Inferior parietal cortex (tissue), 1 donor: ENCODE measurements at regions not wholly inside any gene's neighbourhood (a gene's known extent, or its start where the extent isn't known, plus 50 kb on each side); places are given as distances from the start of the nearest gene placed in this dataset.

Experiments
- DNase-seq: peaks from one replicate; pipeline ENCODE4 v3.0.0-alpha.2; 2016; ENCODE audit errors: extremely low spot score

DNA sequence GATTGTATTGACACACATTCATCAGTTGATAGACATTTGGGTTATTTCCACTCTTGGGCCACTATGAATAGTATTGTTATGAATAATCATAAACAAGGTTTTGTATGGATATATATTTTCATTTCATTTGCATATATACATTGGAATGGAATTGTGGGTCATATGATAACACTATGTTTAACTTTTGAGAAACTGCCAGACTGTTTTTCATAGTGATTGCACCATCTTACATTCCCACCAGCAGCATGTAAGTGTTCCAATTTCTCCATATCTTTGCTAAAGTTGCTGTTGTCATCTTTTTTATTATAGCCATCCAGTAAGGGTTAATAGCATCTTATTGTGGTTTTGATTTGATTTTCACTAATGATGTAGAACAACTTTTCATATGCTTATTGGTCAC, 198.5 kb upstream of the PPFIA2 start:
- DNase-seq = no peak

DNA sequence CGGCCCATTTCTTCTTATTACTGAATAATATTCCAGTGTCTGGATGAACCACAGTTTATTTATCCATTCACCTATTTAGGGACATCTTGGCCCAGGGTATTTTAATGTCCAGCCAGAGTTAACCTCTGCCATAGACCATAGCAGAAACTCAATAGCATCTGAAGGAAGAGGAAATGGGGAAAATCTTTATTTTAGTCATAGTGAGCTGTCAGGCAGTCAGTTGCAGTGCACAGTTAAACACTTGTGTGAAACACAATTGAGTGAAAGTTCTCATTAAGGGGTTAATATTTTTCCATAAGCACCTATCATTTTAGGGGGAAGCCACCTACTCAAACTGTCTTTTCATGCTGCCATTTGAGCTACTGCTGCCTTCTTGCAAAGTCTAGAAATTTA, 197.3 kb upstream of the PPFIA2 start:
- DNase-seq = no peak

- peak; percentile 22 for DNase-seq
These were observed 194.4 kb upstream of the PPFIA2 start for GRCh38 chr12:81953541-81953940.

DNA sequence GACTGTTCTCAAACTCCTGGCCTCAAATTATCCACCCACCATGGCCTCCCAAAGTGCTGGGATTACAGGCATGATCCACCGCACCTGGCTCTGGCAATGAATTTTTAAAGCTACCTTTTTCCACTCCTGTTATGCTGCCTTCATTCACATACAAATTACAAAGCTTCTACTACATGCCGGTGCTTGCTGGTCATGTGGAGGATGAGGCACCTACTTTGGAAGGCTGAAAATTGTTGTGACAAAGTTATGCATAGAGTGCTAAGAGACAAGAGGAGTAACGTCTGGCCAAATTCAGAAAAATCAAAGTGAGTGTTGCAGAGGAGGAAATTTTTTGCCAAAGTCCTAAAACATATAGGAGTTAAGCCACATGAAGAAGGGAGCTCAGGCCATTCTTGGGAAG, 191.7 kb upstream of the PPFIA2 start:
- no peak for DNase-seq

DNA sequence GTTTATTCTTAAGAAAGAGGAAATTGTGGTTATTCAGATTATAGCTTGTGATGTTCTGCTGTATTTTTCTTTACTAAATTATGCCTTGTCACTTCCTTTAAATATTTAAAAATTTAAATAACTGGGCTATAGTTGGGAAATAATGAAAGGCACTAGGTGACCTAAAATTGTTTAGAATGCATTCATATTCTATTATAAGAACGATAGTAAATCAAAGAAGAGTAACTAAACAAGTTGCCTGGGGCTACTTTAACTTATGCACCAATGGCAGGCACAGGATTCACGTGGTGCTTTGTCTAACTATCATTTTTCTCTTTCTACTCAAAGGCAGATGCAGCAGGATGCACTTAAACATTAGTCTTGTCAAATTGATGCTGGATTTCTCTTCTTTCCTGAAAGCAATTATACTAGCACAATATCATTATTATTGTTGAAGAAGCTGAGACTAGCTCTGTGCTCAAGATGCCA, 190.7 kb upstream of the PPFIA2 start:
- DNase-seq = no peak

GRCh38 chr12:81949416-81949815, 190.3 kb upstream of the PPFIA2 start:
- DNase-seq = no peak

- DNase-seq = no peak
These were observed 185.7 kb upstream of the PPFIA2 start for GRCh38 chr12:81944886-81945285.

- no peak for DNase-seq
These were observed 183.4 kb upstream of the PPFIA2 start for GRCh38 chr12:81942594-81942993.

GRCh38 chr12:81930037-81930436, 170.9 kb upstream of the PPFIA2 start:
- no peak for DNase-seq

GRCh38 chr12:81896771-81897170, 137.6 kb upstream of the PPFIA2 start:
- no peak for DNase-seq

DNA sequence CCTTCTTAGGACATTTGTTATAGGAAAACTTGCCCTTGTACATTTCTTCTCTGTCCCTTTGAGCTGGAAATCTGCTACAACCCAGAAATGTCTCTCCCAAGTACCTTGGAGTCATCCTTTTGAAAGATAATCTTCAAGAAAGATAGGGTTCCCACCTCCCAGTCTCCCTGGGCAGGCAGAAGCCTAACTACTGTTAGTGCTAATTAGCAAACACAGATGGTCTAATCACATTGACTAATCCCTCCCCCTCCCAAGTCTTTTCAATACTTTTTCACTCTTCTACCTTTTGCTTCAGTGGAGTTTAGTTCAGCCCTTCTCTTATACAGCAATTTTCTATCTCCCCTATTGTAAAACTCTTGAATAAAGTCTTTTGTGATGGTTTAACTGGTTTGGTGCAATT, 129.8 kb upstream of the PPFIA2 start:
- DNase-seq = no peak

GRCh38 chr12:81888106-81888740, 129.1 kb upstream of the PPFIA2 start:
- DNase-seq = no peak

- DNase-seq = no peak
These were observed 115.4 kb upstream of the PPFIA2 start for GRCh38 chr12:81874586-81874985.

GRCh38 chr12:81874166-81874565, 115.0 kb upstream of the PPFIA2 start:
- DNase-seq = no peak

- no peak for DNase-seq
These were observed 113.2 kb upstream of the PPFIA2 start for GRCh38 chr12:81872400-81872799.

GRCh38 chr12:81866081-81866480, 106.9 kb upstream of the PPFIA2 start:
- no peak for DNase-seq

DNA sequence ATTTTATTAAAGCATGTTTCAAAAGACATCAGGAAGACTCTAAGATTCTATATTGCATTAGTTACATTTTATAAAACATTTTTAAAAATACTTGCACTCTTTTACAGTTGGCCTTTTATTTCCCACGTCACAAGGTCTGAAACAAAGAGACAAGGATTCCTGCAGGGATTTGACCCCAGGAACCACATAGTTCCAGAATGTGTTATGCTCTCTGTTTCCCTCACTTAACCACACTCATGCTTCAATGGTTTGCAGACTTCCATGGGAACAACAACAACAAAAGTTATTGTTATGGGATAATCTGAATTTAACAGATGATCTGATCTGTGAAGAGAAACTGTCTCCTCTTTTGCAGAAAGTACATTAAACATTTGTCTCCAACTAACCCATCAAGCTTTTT, 104.3 kb upstream of the PPFIA2 start:
- no peak for DNase-seq

- DNase-seq = no peak
These were observed 100.4 kb upstream of the PPFIA2 start for GRCh38 chr12:81859521-81859920.

- DNase-seq = no peak
These were observed 84.4 kb upstream of the PPFIA2 start for GRCh38 chr12:81843599-81843998.

DNA sequence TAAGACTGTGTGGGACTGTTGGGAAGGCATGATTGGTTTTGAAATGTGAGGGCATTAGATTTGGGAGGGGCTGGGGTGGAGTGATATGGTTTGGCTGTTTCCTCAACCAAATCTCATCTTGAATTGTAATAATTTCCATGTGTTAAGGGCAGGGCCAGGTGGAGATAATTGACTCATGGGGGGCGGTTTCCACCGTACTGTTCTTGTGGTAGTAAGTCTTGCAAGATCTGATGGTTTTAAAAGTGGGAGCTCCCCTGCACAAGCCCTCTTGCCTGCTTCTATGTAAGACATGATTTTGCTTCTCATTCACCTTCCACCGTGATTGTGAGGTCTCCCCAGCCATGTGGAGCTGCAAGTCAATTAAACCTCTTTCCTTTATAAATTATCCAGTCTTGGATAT, 76.6 kb upstream of the PPFIA2 start:
- DNase-seq = no peak

DNA sequence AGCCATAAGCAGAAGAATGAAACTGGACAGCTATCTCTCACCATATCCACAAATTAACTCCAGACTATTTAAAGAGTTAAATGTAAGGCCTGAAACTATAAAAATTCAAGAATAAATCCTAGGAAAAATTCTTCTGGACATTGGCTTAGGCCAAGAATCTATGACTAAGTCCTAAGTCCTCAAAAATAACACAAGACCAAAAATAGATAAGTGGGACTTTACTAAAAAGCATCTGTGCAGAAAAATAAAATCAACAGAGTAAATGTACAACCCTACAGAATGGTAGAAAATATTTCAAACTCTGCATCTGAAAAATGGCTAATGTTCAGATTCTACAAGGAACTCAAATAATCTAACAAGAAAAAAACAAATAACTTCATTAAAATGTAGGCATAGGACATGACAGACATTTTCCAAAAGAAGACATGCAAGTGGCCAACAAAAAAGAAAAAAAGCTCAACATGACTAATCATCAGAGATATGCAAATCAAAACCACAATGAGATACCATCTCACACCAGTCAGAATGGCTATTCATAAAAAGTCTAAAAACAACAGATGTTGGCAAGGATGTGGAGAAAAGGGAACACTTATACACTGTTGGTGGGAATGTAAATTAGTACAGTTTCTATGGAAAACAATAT, 61.0 kb upstream of the PPFIA2 start:
- no peak for DNase-seq

DNA sequence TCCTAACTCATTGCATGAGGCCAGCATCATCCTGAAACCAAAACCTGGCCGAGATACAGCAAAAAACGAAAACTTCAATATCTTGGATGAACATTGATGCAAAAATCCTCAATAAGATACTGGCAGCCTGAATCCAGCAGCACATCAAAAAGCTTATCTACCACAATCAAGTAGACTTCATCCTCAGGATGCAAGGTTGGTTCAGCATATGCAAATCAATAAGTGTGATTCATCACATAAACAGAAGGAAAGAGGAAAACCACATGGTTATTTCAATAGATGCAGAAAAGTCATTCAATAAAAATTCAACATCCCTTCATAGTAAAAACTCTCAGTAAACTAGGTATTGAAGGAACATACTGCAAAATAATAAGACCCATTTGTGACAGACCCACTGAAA, 56.5 kb upstream of the PPFIA2 start:
- DNase-seq = no peak

DNA sequence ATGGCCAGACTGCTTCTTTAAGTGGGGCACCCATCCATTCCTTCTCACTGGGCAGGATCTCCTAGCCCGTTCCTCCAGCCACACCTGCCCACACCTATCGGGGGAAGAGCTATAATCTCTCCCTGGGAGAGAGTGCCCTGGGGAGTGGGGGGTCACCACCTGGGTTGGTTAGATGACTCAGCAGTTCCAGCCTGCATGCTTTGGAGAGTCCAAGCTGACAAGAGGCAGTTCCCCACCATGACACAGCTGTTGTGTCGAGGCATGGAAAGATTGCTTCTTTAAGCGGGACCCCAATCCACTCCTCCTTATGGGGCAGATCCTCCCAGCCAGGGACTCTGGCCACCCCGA, 52.6 kb upstream of the PPFIA2 start:
- DNase-seq = no peak
